ENCODE measurements at regions not wholly inside any gene's neighbourhood (a gene's known extent, or its start where the extent isn't known, plus 50 kb on each side); places are given as distances from the start of the nearest gene placed in this dataset.

DNA sequence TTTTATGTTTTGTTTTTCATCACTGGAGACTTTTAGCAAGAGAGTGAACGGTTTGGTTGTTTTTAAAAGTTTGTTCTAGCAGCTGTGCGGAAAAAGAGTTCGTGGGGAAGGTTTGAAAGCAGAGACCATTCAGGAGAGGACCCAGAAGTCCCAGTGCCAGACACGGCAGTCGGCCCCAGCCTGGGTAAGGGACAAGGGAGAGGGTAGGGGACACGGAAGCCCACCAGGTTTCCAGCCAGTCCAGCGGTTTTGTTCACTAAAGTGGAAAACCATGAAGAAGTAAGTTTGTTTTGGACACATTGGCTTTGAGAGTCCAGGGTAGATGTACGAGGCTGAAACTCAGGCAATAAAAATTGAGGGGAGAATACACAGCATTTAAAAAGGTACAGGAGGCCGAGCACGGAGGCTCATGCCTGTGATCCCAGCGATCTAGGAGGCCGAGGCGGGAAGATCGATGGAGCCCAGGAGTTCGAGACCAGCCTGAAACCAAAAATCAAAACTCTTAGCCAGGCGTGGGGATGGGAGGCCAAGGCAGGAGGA lies 56.8 kb upstream of the RPH3AL start:
- peak overlapping the region; percentile 60; the same call in 1 of the 2 replicates for H3K4me3 ChIP-seq (ENCODE audit: low read length)
- no peak for TF ChIP-seq ZNF274 (IDR thresholded peaks at IDR 0.05; ENCODE audit: low read depth, low read length)

DNA sequence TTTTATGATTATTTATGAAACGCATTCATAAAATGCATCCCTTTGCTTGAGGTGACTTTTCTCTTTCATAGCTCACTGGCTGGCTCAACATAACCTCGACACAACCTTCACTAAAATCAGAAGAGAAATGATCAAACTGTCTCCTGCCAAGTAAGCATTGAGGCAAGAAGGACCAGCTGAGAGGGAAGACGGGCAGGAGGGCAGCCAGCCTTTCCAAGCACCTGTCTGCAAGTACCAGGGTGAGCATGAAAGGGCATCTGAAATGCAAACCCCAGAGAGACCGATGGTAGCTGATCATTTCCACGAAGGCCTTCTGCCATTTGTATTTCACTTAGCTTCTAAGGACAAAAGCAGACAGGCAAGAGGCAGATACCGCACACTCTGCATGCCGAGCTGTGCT lies 52.1 kb upstream of the RPH3AL start:
- H3K4me3 ChIP-seq (ENCODE audit: low read length) = no peak overlapping the region
- no peak for TF ChIP-seq ZNF274 (IDR thresholded peaks at IDR 0.05; ENCODE audit: low read depth, low read length)
